Nephron (organoid): ENCODE measurements at regions not wholly inside any gene's neighbourhood (a gene's known extent, or its start where the extent isn't known, plus 50 kb on each side); places are given as distances from the start of the nearest gene placed in this dataset.
A peak's percentile ranks its signal among the peaks of the same experiment; 100 is the strongest.

Experiments used
- H3K27ac Mint-ChIP-seq, 3 experiments: 2 replicates each; pipeline ENCODE4 v1.8.0; 2020; ENCODE audit warnings: mixed read lengths in 3 of 3, mild to moderate bottlenecking in 2 of 3, moderate library complexity in 1 of 3
- H3K27me3 Mint-ChIP-seq: 2 replicates; pipeline ENCODE4 v1.8.0; 2021; ENCODE audit warnings: low read depth, mild to moderate bottlenecking, moderate library complexity, mixed read lengths
- H3K36me3 Mint-ChIP-seq: 2 replicates; pipeline ENCODE4 v1.8.0; 2020; ENCODE audit warnings: low read depth, mixed read lengths
- H3K4me1 Mint-ChIP-seq: 2 replicates; pipeline ENCODE4 v1.8.0; 2020; ENCODE audit warnings: mixed read lengths
- H3K4me3 Mint-ChIP-seq, 3 experiments: 2 replicates each; pipeline ENCODE4 v1.8.0; 2020; ENCODE audit warnings: mild to moderate bottlenecking in 3 of 3, mixed read lengths in 3 of 3, moderate library complexity in 2 of 3
- H3K9me3 Mint-ChIP-seq: 2 replicates; pipeline ENCODE4 v1.8.0; 2020; ENCODE audit warnings: mixed read lengths
- CTCF ChIP-seq, 3 experiments: fragments of 200-600 bp; sonication (generic); IDR thresholded peaks; one replicate each; pipeline ENCODE4 v1.5.0; 2021; ENCODE audit warnings: antibody characterized with exemption in 3 of 3; ENCODE audit not compliant: unreplicated experiment in 3 of 3

GRCh38 chr3:72143966-72144717, 359.2 kb upstream of the PROK2 start:
- Mint-ChIP-seq H3K27ac (peak overlapping the region; percentile 23 to 61 (median 32)), H3K4me1 (peaks cover 34% of the 10 kb centered on the region), H3K27me3 (peaks cover 11% of the 10 kb centered on the region), H3K4me3 (no peak overlapping the region), H3K36me3 (no peaks in the 10 kb centered on the region), H3K9me3 (peaks cover 2% of the 10 kb centered on the region)
- no peak for TF ChIP-seq CTCF (IDR thresholded peaks at IDR 0.05; ENCODE audit: unreplicated experiment in 3 of 3)

DNA sequence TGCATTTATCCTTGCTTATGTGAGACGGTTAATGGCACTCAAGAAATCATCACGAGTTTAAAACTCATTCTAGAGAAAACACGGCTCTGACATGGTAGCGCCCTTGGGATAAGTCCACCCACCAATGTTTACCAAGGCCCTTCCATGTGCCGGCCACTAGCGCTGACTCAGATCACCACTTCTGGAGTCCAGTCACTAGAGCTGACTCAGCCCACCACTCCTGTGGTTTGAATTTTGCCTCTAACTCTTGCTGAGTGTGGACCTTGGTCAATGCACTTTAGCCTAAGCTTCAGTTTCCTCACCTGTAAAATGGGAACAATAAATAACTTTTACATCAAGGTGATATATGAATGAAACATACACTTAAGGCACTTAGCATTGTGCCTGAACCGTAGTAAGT, 358.4 kb upstream of the PROK2 start:
- no peak overlapping the region for H3K4me3 Mint-ChIP-seq
- H3K27me3 Mint-ChIP-seq, result peaks cover 11% of the 10 kb centered on the region
- H3K4me1 Mint-ChIP-seq, result peaks cover 34% of the 10 kb centered on the region
- no peaks in the 10 kb centered on the region for H3K36me3 Mint-ChIP-seq
- TF ChIP-seq CTCF (IDR thresholded peaks at IDR 0.05; ENCODE audit: unreplicated experiment in 3 of 3), result no peak
- peak overlapping the region in 1 of 3 experiments; percentile 23 for H3K27ac Mint-ChIP-seq
- H3K9me3 Mint-ChIP-seq, result peaks cover under 1% of the 10 kb centered on the region

GRCh38 chr3:72142028-72142427, 357.1 kb upstream of the PROK2 start:
- H3K27me3 Mint-ChIP-seq, result peaks cover 7% of the 10 kb centered on the region
- H3K4me3 Mint-ChIP-seq, result no peak overlapping the region
- H3K36me3 Mint-ChIP-seq, result no peaks in the 10 kb centered on the region
- H3K9me3 Mint-ChIP-seq, result no peaks in the 10 kb centered on the region
- H3K4me1 Mint-ChIP-seq, result peaks cover 34% of the 10 kb centered on the region
- peak overlapping the region in 1 of 3 experiments; percentile 40 for H3K27ac Mint-ChIP-seq
- no peak for TF ChIP-seq CTCF (IDR thresholded peaks at IDR 0.05; ENCODE audit: unreplicated experiment in 3 of 3)

GRCh38 chr3:72141264-72141663, 356.3 kb upstream of the PROK2 start:
- no peaks in the 10 kb centered on the region for H3K9me3 Mint-ChIP-seq
- peak overlapping the region in 2 of 3 experiments; percentile 33 to 40 for H3K27ac Mint-ChIP-seq
- no peak overlapping the region for H3K4me3 Mint-ChIP-seq

GRCh38 chr3:72139316-72139715, 354.4 kb upstream of the PROK2 start:
- Mint-ChIP-seq H3K27ac (no peak overlapping the region), H3K4me1 (peaks cover 20% of the 10 kb centered on the region), H3K36me3 (no peaks in the 10 kb centered on the region), H3K27me3 (peaks cover 7% of the 10 kb centered on the region), H3K4me3 (no peak overlapping the region), H3K9me3 (no peaks in the 10 kb centered on the region)
- TF ChIP-seq CTCF (IDR thresholded peaks at IDR 0.05; ENCODE audit: unreplicated experiment in 3 of 3), result no peak

More at GRCh38 chr3:72141264-72141663, 356.3 kb upstream of the PROK2 start:
- TF ChIP-seq CTCF (IDR thresholded peaks at IDR 0.05; ENCODE audit: unreplicated experiment in 3 of 3), result no peak
- Mint-ChIP-seq H3K4me1 (peaks cover 34% of the 10 kb centered on the region), H3K36me3 (no peaks in the 10 kb centered on the region), H3K27me3 (peaks cover 10% of the 10 kb centered on the region)
